ENCODE measurements at regions not wholly inside any gene's neighbourhood (a gene's known extent, or its start where the extent isn't known, plus 50 kb on each side); places are given as distances from the start of the nearest gene placed in this dataset.

- Histone ChIP-seq H3K9me3 (no peaks in the 10 kb centered on the region), H3K4me3 (no peak overlapping the region), H3K4me1 (no peaks in the 10 kb centered on the region), H3K27ac (no peak overlapping the region), H3K36me3 (ENCODE audit: low read depth, missing control alignments) (no peaks in the 10 kb centered on the region), H3K27me3 (no peaks in the 10 kb centered on the region)
- TF ChIP-seq POLR2A (IDR thresholded peaks at IDR 0.05) (no peak), CTCF (IDR thresholded peaks at IDR 0.05) (no peak)
- no peak for DNase-seq
- 76 to 83% methylated on average over 4 of the region's 4 CpGs for WGBS, 2 donors
- intact Hi-C loops (cut with DNase I; ENCODE audit: low total_unique reads) = no loop called here
These were observed 274.5 kb downstream of the INHBA start for GRCh38 chr7:41428381-41428780.

GRCh38 chr7:41425926-41426325 is 277.0 kb downstream of the INHBA start:
- intact Hi-C loops (cut with DNase I; ENCODE audit: low total_unique reads) = no loop called here
- DNase-seq = no peak
- H3K9me3 ChIP-seq = no peaks in the 10 kb centered on the region
- H3K36me3 ChIP-seq (ENCODE audit: low read depth, missing control alignments) = no peaks in the 10 kb centered on the region
- WGBS, 2 donors = 95 to 96% methylated on average over 3 of the region's 3 CpGs
- no peaks in the 10 kb centered on the region for H3K27me3 ChIP-seq
- no peak overlapping the region for H3K27ac ChIP-seq
- H3K4me3 ChIP-seq = no peak overlapping the region
- no peak for TF ChIP-seq CTCF (IDR thresholded peaks at IDR 0.05)
- no peak for TF ChIP-seq POLR2A (IDR thresholded peaks at IDR 0.05)
- H3K4me1 ChIP-seq = no peaks in the 10 kb centered on the region

- intact Hi-C loops (cut with DNase I; ENCODE audit: low total_unique reads) = no loop called here
- H3K27me3 ChIP-seq = no peaks in the 10 kb centered on the region
- no peaks in the 10 kb centered on the region for H3K4me1 ChIP-seq
- H3K9me3 ChIP-seq = no peaks in the 10 kb centered on the region
- no peak for DNase-seq
- 80 to 84% methylated on average over 3 of the region's 3 CpGs for WGBS, 2 donors
- no peak for TF ChIP-seq CTCF (IDR thresholded peaks at IDR 0.05)
- no peak for TF ChIP-seq POLR2A (IDR thresholded peaks at IDR 0.05)
- no peak overlapping the region for H3K4me3 ChIP-seq
- no peaks in the 10 kb centered on the region for H3K36me3 ChIP-seq (ENCODE audit: low read depth, missing control alignments)
- H3K27ac ChIP-seq = no peak overlapping the region
These were observed 281.8 kb downstream of the INHBA start for GRCh38 chr7:41421056-41421455.

GRCh38 chr7:41420421-41420820 is 282.5 kb downstream of the INHBA start:
- intact Hi-C loops (cut with DNase I; ENCODE audit: low total_unique reads) = no loop called here

More at GRCh38 chr7:41420421-41420820, 282.5 kb downstream of the INHBA start:
- no peaks in the 10 kb centered on the region for H3K36me3 ChIP-seq (ENCODE audit: low read depth, missing control alignments)
- H3K4me3 ChIP-seq = no peak overlapping the region
- H3K27me3 ChIP-seq = no peaks in the 10 kb centered on the region
- H3K27ac ChIP-seq = no peak overlapping the region
- no peak for DNase-seq
- WGBS, 2 donors = 85 to 91% methylated on average over 3 of the region's 3 CpGs
- TF ChIP-seq POLR2A (IDR thresholded peaks at IDR 0.05) (no peak), CTCF (IDR thresholded peaks at IDR 0.05) (no peak)
- H3K9me3 ChIP-seq = no peaks in the 10 kb centered on the region
- H3K4me1 ChIP-seq = no peaks in the 10 kb centered on the region
